ENCODE measurements at regions not wholly inside any gene's neighbourhood (a gene's known extent, or its start where the extent isn't known, plus 50 kb on each side); places are given as distances from the start of the nearest gene placed in this dataset.
A peak's percentile ranks its signal among the peaks of the same experiment; 100 is the strongest.

DNA sequence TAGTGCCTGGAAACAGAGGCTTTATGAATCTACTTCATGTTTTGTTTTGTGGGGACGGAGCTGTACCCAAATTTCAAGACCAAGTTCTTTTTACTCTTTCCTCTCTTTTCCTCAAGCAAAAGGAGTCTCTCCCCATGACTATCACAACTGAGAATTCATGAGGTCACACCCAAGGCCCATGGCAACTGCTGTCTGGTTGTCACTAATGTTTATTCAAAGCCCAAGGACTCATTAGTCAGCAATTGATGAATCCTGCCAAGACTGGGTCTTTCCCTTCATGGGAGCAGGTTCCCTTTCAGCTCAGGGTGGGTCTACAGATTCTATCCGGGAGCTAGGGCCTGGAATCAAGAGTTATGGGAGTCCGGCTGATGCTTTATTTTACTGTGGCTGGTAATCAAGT is 441.5 kb upstream of the PCDH20 start:
- intact Hi-C loops (cut with DNase I) = no loop called here
- ATAC-seq (ENCODE audit: poor library complexity) = no peak
- DNase-seq = no peak

DNA sequence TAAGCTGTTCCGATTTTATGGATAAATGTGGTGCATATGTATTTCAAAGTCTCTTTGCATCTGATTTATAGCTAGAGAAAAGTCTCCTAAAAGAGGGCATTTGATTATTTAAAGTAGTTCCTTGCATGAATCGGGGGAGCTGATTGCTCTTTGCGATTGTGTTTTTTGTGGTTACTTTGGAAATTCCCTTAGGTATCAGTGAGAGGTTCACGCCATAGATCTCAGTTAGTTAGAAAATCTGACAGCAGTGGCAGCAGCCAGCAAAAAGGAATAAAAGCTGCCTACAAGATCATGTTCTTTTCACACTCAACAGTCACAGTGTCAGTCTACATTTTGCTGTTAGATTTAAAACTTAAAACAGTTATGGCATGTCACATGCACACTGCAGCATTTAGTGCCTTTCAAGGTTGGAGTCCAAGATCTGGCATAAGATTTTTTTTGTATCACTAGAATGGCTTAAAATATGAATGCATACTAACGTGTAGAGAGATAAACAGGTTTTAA is 436.5 kb upstream of the PCDH20 start:
- intact Hi-C loops (cut with DNase I) = no loop called here

GRCh38 chr13:61850794-61851193 is 435.1 kb upstream of the PCDH20 start:
- ATAC-seq (ENCODE audit: poor library complexity) = no peak
- intact Hi-C loops (cut with DNase I) = no loop called here
- no peak for DNase-seq

More for the DNA sequence above, 436.5 kb upstream of the PCDH20 start:
- no peak for ATAC-seq (ENCODE audit: poor library complexity)
- no peak for DNase-seq

DNA sequence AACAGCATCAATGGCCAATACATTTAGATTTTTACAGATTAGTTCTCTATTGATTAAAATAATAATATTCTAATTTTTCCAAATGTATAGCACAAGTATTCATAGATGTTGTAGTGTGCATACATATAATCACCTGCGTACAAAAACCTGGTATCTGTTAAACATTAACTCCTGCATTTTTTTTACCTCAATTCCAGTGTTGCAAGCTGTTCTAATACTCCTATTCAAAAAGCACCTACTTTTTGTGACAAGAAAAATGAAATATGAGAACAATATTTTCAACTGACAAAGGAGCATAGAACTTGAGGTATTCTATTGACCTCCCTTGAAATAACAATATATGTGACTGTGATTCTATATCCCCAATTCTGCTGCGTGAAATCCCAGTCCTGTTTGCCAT is 422.9 kb upstream of the PCDH20 start:
- intact Hi-C loops (cut with DNase I) = no loop called here
- no peak for ATAC-seq (ENCODE audit: poor library complexity)
- no peak for DNase-seq

DNA sequence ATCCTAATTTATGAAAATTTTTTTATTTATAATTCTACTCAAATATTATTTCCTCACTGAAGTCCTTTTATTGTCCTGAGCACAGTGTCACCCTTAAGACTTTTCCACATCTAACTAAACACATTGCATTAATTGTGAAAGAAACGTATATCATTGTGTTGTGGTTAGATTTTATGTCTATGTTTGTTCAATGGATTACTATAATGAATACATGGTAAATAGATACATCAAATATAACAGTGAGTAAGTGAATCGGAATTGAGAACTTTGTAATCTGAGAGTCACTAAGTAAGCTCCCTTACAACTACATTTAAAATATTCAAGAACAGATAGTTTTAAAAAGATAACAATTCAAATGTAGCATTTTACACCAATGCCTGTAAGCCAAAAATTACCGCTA is 417.6 kb upstream of the PCDH20 start:
- DNase-seq (no peak), ATAC-seq (ENCODE audit: poor library complexity) (no peak)
- intact Hi-C loops (cut with DNase I) = no loop called here

DNA sequence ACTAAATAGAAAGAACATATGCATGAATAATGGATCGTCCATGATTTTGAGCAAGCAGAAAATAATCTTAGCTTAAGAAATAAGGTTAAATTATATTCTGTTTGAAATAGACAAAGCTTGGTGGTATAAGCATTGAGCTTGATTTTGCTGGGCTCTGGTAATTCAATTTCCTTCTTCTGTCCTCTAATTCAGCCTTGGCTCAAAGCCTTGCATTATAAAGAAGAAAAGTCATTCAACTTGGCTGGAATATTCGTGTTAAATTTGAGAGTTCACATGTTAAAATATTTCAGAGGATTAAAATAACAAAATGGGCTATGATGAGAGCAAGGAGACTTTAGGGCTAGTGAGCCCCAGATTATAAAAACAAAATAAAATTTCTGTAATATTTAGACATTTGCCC is 415.4 kb upstream of the PCDH20 start:
- intact Hi-C loops (cut with DNase I) = no loop called here
- DNase-seq = no peak
- no peak for ATAC-seq (ENCODE audit: poor library complexity)

- ATAC-seq (ENCODE audit: poor library complexity) (no peak), DNase-seq (no peak)
- intact Hi-C loops (cut with DNase I) = no loop called here
These were observed 414.8 kb upstream of the PCDH20 start for GRCh38 chr13:61830475-61830874.

DNA sequence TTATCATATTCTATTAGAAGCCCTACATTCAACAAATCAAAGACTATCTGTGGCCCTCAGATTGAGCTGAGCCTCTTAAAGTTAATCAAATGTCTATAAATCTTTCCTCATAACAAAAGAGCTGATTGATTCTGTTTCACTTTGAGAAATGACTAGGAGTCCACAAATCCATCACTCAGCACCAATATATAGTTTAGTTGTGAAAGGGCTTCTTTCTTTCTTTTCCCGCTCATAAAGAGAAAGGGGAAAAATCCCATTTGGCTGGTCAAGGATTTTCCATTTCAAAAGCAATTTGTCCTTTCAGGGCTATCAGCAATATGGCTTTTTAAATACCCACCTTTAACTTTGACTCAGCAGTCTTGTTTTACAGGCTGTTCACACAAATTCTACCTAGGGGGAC is 408.5 kb upstream of the PCDH20 start:
- ATAC-seq (ENCODE audit: poor library complexity) = no peak
- no peak for DNase-seq
- intact Hi-C loops (cut with DNase I) = no loop called here

- intact Hi-C loops (cut with DNase I) = no loop called here
- no peak for DNase-seq
- no peak for ATAC-seq (ENCODE audit: poor library complexity)
These were observed 396.6 kb upstream of the PCDH20 start for GRCh38 chr13:61812286-61812685.

DNA sequence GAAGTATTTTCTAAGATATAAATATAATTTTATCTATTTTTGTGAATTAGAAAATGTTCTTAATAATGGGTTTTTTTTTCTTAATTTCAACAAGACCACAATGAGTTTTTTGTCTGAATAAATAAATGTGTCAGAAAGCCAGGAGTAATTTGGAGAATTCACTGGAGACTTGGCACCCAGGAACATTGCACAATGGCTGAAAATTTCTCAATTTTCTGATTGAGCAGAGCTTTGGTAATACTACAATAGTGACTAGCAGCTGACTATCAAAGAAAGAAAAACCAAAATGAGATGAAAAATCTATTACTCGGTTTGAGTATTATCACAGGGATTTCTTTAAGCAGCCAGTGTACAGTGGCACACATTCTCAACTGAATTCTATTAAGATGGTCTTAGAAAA is 394.4 kb upstream of the PCDH20 start:
- ATAC-seq (ENCODE audit: poor library complexity) = no peak
- intact Hi-C loops (cut with DNase I) = no loop called here
- DNase-seq = no peak

GRCh38 chr13:61797397-61797796 is 381.7 kb upstream of the PCDH20 start:
- no peak for ATAC-seq (ENCODE audit: poor library complexity)
- intact Hi-C loops (cut with DNase I) = no loop called here

GRCh38 chr13:61795580-61795979 is 379.9 kb upstream of the PCDH20 start:
- intact Hi-C loops (cut with DNase I) = no loop called here
- no peak for DNase-seq
- ATAC-seq (ENCODE audit: poor library complexity) = peak; percentile 86

More at GRCh38 chr13:61797397-61797796, 381.7 kb upstream of the PCDH20 start:
- no peak for DNase-seq

GRCh38 chr13:61779456-61779855 is 363.8 kb upstream of the PCDH20 start:
- ATAC-seq (ENCODE audit: poor library complexity) (no peak), DNase-seq (no peak)
- intact Hi-C loops (cut with DNase I) = no loop called here

- intact Hi-C loops (cut with DNase I) = no loop called here
- DNase-seq (no peak), ATAC-seq (ENCODE audit: poor library complexity) (no peak)
These were observed 362.9 kb upstream of the PCDH20 start for GRCh38 chr13:61778531-61778930.

DNA sequence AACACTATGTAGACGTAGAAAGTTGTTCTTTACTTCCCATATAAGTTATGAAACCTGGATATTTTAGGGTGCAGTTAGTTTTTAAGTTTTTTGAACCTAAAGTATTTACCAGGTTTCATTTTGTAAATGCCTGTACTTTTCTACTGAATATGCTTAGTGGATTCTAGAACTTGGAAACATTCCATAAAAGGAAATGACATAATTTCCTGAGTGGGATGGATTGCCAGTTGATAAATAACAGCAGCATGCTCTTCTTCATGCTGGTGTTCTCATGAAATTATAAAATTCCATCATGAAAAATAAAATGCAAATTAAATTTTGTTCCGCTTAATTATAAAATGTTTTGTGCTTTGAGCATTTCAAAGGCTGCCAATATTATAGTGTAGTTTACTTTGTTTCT is 362.2 kb upstream of the PCDH20 start:
- ATAC-seq (ENCODE audit: poor library complexity) = peak; percentile 80
- intact Hi-C loops (cut with DNase I) = no loop called here
- DNase-seq = no peak

- DNase-seq (no peak), ATAC-seq (ENCODE audit: poor library complexity) (peak; percentile 76)
- intact Hi-C loops (cut with DNase I) = no loop called here
These were observed 361.6 kb upstream of the PCDH20 start for GRCh38 chr13:61777271-61777670.

- intact Hi-C loops (cut with DNase I) = no loop called here
- ATAC-seq (ENCODE audit: poor library complexity) (no peak), DNase-seq (no peak)
These were observed 359.3 kb upstream of the PCDH20 start for GRCh38 chr13:61774903-61775302.

DNA sequence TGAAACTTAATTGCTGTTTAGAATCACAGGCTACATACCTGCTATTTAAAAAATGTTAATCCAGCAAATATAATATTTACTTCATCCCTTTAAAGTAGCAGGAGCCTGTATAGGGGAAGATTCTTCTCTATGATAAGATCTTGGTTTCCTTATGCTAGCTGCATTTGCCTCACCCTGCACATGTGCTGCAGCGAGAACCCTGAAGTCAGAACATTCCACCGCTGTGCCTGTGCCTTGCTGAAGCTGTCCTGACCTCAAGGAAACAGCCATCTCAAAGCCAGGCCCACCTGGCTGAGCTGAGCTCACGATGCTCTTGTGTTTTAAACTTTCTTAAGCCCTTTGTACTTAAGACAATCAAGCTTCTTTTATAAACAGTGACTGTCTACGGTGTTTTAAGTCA is 355.0 kb upstream of the PCDH20 start:
- DNase-seq = no peak
- intact Hi-C loops (cut with DNase I) = no loop called here
- ATAC-seq (ENCODE audit: poor library complexity) = no peak

- DNase-seq = no peak
- ATAC-seq (ENCODE audit: poor library complexity) = no peak
- intact Hi-C loops (cut with DNase I) = no loop called here
These were observed 352.5 kb upstream of the PCDH20 start for GRCh38 chr13:61768175-61768574.

GRCh38 chr13:61766667-61767058 is 351.0 kb upstream of the PCDH20 start:
- ATAC-seq (ENCODE audit: poor library complexity) (no peak), DNase-seq (no peak)
- intact Hi-C loops (cut with DNase I) = no loop called here

- intact Hi-C loops (cut with DNase I) = no loop called here
- ATAC-seq (ENCODE audit: poor library complexity) (no peak), DNase-seq (no peak)
These were observed 350.5 kb upstream of the PCDH20 start for GRCh38 chr13:61765940-61766666.
